Left lung (tissue), 4 donors: ENCODE measurements at regions not wholly inside any gene's neighbourhood (a gene's known extent, or its start where the extent isn't known, plus 50 kb on each side); places are given as distances from the start of the nearest gene placed in this dataset.

Source experiments
- ATAC-seq: fragments of 200-7000 bp; cut with Tn5 transposase; one replicate; pipeline ENCODE4 v1.9.1; 2020; ENCODE audit warnings: moderate library complexity
- DNase-seq, 4 donors: peaks; one replicate each; pipeline ENCODE4 v3.0.0-alpha.2; 2013 to 2020
- H3K27ac ChIP-seq, 2 donors: fragments of 200-600 bp; sonication (generic) in 1 of 2; one replicate each; pipeline versions ENCODE4 v1.5.0 to v1.8.0; 2020 to 2021
- H3K27me3 ChIP-seq, 2 donors: fragments of 200-600 bp; sonication (generic) in 1 of 2; one replicate each; pipeline versions ENCODE4 v1.5.0 to v1.8.0; 2020 to 2021
- H3K36me3 ChIP-seq, 2 donors: fragments of 200-600 bp; sonication (generic) in 1 of 2; one replicate each; pipeline versions ENCODE4 v1.5.0 to v1.8.0; 2020 to 2021
- H3K4me1 ChIP-seq, 2 donors: fragments of 200-600 bp; one replicate each; pipeline ENCODE4 v1.8.0; 2021
- H3K4me3 ChIP-seq, 2 donors: fragments of 200-600 bp; sonication (generic) in 1 of 2; one replicate each; pipeline versions ENCODE4 v1.5.0 to v1.8.0; 2020 to 2021; ENCODE audit warnings: mild to moderate bottlenecking in 1 of 2
- H3K9me3 ChIP-seq, 2 donors: fragments of 200-600 bp; sonication (generic) in 1 of 2; one replicate each; pipeline versions ENCODE4 v1.5.0 to v1.8.0; 2020 to 2021
- CTCF ChIP-seq, 2 donors: fragments of 200-600 bp; sonication (generic) in 1 of 2; IDR thresholded peaks; one replicate each; pipeline versions ENCODE4 v1.5.0 to v1.8.0; 2021; ENCODE audit warnings: antibody characterized with exemption in 2 of 2
- intact Hi-C, 2 donors: fragments of 100-400 bp; cut with DNase I; formaldehyde crosslinking; loops; one replicate each; pipeline versions ENCODE4 v1.11.2 to v1.14.2; 2022
- donor health status: DM: no; HTN: yes; CAD: no.
- donor health status: DM: no; HTN: no; CAD: no.

- no peak for TF ChIP-seq CTCF (IDR thresholded peaks at IDR 0.05)
- Histone ChIP-seq H3K36me3 (no peaks in the 10 kb centered on the region), H3K27ac (no peak overlapping the region), H3K4me3 (no peak overlapping the region), H3K9me3 (no peaks in the 10 kb centered on the region), H3K4me1 (no peaks in the 10 kb centered on the region), H3K27me3 (peaks cover 0 to 7% of the 10 kb centered on the region in 2 donors)
- no peak for ATAC-seq
- intact Hi-C loops: no loop called here
- DNase-seq: no peak
These were observed 76.2 kb downstream of the ZNF22 start for GRCh38 chr10:45076891-45077290.

GRCh38 chr10:45080331-45080730, 79.6 kb downstream of the ZNF22 start:
- no peak for TF ChIP-seq CTCF (IDR thresholded peaks at IDR 0.05)
- ATAC-seq (no peak), DNase-seq (no peak)
- Histone ChIP-seq H3K36me3 (no peaks in the 10 kb centered on the region), H3K4me1 (no peaks in the 10 kb centered on the region), H3K4me3 (no peak overlapping the region), H3K27me3 (peaks cover 0 to 7% of the 10 kb centered on the region in 2 donors), H3K27ac (no peak overlapping the region), H3K9me3 (peaks cover 0 to 7% of the 10 kb centered on the region in 2 donors)
- intact Hi-C loops: no loop called here

DNA sequence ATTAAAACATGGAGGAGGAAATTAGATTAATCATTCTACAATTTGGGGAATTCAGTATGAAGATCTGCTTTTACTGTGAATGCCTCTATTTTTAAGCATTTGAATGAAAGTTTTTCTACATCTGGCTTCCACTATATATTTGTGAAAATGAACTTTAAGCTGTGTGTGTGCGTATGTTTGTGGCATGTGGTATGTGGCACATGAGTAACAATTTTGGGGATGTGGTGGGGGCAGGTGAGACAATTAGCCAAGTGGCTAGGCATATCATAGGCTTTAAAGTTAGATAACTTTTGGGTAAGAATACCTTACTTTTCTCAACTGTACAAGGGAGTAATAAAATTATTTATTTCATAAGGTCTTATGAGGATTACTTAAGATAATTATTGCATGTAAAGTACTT, 81.5 kb downstream of the ZNF22 start:
- intact Hi-C loops: no loop called here
- Histone ChIP-seq H3K9me3 (peaks cover 0 to 16% of the 10 kb centered on the region in 2 donors), H3K4me1 (no peaks in the 10 kb centered on the region), H3K4me3 (no peak overlapping the region), H3K36me3 (no peaks in the 10 kb centered on the region), H3K27ac (no peak overlapping the region), H3K27me3 (peaks cover 0 to 3% of the 10 kb centered on the region in 2 donors)
- TF ChIP-seq CTCF (IDR thresholded peaks at IDR 0.05): no peak
- no peak for ATAC-seq
- no peak for DNase-seq

- intact Hi-C loops: no loop called here
- DNase-seq: no peak
- no peak for TF ChIP-seq CTCF (IDR thresholded peaks at IDR 0.05)
- Histone ChIP-seq H3K27ac (no peak overlapping the region), H3K4me1 (no peaks in the 10 kb centered on the region), H3K36me3 (no peaks in the 10 kb centered on the region), H3K4me3 (no peak overlapping the region), H3K9me3 (no peaks in the 10 kb centered on the region), H3K27me3 (no peaks in the 10 kb centered on the region)
- ATAC-seq: no peak
These were observed 91.2 kb downstream of the ZNF22 start for GRCh38 chr10:45091968-45092367.

- intact Hi-C loops: no loop called here
- H3K4me1 ChIP-seq: no peaks in the 10 kb centered on the region
- H3K27ac ChIP-seq: no peak overlapping the region
- H3K27me3 ChIP-seq: no peaks in the 10 kb centered on the region
- H3K4me3 ChIP-seq: no peak overlapping the region
- no peak for TF ChIP-seq CTCF (IDR thresholded peaks at IDR 0.05)
- no peaks in the 10 kb centered on the region for H3K36me3 ChIP-seq
- ATAC-seq: no peak
- no peak for DNase-seq
- no peaks in the 10 kb centered on the region for H3K9me3 ChIP-seq
These were observed 93.2 kb downstream of the ZNF22 start for GRCh38 chr10:45093945-45094344.
